ENCODE measurements at regions not wholly inside any gene's neighbourhood (a gene's known extent, or its start where the extent isn't known, plus 50 kb on each side); places are given as distances from the start of the nearest gene placed in this dataset.

DNA sequence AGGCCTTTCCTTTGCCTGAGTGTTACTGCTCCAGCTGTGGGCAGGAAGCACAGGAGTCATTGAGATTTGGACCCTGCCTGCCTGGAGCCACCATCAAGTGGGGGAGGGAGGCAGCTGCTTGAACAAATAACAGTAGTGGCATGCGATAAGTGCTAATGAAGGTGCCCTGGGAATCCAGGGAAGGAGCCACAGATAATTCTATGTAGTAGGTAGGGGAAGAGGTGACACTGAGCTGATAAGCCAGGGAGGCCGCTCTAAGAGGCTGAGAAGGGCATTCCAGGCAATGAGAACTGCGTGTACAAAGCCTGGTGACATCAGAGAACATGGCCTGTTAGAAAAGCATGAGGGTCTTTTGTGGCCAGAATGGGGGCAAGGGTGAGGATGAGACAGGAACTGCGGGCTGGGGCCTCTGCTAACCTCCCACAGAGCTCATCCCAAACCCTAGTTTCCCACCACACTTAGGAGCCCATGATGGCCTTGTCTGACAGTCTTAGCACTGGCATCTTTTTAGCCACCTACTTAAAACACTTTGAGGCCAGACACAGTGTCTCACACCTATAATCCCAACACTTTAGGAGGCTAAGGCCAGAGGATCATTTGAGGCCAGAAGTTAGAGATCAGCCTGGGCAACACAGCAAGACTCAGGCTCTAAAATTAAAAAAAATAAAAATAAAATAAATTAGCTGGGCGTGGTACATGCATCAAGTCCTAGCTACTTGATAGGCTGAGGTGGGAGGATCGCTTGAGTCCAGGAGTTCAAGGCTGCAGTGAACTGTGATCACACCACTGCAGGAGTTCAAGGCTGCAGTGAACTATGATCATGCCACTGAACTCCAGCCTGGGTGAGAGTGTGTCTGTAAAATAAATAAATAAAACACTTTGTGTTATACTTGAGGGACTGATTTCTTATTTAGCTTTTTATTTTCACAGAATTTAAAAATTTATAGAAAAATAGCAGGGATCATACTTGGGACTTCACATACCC, 58.9 kb downstream of the TET3 start:
- DNase-seq (ENCODE audit: low read depth in 2 of 2), result no peak
- TF ChIP-seq, protein P1, sequence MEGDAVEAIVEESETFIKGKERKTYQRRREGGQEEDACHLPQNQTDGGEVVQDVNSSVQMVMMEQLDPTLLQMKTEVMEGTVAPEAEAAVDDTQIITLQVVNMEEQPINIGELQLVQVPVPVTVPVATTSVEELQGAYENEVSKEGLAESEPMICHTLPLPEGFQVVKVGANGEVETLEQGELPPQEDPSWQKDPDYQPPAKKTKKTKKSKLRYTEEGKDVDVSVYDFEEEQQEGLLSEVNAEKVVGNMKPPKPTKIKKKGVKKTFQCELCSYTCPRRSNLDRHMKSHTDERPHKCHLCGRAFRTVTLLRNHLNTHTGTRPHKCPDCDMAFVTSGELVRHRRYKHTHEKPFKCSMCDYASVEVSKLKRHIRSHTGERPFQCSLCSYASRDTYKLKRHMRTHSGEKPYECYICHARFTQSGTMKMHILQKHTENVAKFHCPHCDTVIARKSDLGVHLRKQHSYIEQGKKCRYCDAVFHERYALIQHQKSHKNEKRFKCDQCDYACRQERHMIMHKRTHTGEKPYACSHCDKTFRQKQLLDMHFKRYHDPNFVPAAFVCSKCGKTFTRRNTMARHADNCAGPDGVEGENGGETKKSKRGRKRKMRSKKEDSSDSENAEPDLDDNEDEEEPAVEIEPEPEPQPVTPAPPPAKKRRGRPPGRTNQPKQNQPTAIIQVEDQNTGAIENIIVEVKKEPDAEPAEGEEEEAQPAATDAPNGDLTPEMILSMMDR (IDR thresholded peaks at IDR 0.05; ENCODE audit: low read depth, low read length), result no peak

DNA sequence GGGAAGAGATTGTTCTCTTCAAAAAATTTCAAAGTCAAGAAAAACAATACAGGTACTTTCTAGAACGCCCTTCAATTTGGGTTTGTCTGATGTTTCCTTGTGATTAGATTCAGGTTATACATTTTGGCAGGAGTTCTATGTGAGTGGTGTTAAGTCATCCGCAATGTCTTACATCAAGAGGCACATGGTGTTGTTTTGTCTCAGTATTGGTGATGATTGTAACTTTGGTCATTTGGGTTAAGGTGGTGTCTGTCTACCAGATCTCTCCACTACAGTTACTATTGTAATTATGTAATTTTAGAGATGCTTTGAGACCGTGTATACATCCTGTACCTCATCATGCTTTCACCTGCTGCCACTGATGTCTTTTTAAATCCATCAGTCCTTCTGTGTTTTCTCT, 60.3 kb downstream of the TET3 start:
- no peak for DNase-seq (ENCODE audit: low read depth in 2 of 2)
- TF ChIP-seq, protein P1 (IDR thresholded peaks at IDR 0.05; ENCODE audit: low read depth, low read length), result no peak
- H3K4me3 ChIP-seq (replicated peaks in 1 of 2; ENCODE audit: low read depth in 2 of 2, low read length in 2 of 2), result no peak overlapping the region

More for the DNA sequence above, 58.9 kb downstream of the TET3 start:
- H3K4me3 ChIP-seq (replicated peaks in 1 of 2; ENCODE audit: low read depth in 2 of 2, low read length in 2 of 2), result no peak overlapping the region

DNA sequence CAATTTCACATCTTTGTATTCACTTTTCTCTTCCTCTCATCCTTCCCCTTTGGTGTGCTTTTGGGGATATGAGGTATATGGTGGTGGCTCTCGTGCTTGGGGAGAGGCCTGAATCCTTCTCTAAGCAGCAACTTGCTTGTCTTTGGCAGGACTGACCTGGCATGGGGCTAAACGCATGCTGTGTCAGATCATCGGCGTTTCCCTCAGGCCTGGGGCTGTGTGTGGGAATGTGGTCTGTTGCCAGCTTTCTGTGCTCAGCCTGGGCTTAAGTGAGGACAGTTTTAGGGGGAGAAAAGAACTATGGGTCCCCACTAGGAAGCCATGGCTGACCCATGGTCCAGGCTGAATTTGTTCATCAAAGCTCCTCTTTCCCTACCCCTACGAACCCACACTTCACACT, 60.7 kb downstream of the TET3 start:
- peak; percentile 24 to 48 for DNase-seq (ENCODE audit: low read depth in 2 of 2)
- TF ChIP-seq, protein P1 (IDR thresholded peaks at IDR 0.05; ENCODE audit: low read depth, low read length), result no peak
- no peak overlapping the region for H3K4me3 ChIP-seq (replicated peaks in 1 of 2; ENCODE audit: low read depth in 2 of 2, low read length in 2 of 2)

DNA sequence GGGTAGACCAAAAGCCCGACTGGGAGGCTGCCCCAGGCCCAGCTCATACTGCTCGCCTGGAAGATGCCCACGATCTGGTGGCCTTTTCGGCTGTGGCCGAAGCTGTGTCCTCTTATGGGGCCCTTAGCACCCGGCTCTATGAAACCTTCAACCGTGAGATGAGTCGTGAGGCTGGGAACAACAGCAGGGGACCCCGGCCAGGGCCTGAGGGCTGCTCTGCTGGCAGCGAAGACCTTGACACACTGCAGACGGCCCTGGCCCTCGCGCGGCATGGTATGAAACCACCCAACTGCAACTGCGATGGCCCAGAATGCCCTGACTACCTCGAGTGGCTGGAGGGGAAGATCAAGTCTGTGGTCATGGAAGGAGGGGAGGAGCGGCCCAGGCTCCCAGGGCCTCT, 61.7 kb downstream of the TET3 start:
- DNase-seq (ENCODE audit: low read depth in 2 of 2), result no peak
- TF ChIP-seq, protein P1 (IDR thresholded peaks at IDR 0.05; ENCODE audit: low read depth, low read length), result no peak
- no peak overlapping the region for H3K4me3 ChIP-seq (replicated peaks in 1 of 2; ENCODE audit: low read depth in 2 of 2, low read length in 2 of 2)

DNA sequence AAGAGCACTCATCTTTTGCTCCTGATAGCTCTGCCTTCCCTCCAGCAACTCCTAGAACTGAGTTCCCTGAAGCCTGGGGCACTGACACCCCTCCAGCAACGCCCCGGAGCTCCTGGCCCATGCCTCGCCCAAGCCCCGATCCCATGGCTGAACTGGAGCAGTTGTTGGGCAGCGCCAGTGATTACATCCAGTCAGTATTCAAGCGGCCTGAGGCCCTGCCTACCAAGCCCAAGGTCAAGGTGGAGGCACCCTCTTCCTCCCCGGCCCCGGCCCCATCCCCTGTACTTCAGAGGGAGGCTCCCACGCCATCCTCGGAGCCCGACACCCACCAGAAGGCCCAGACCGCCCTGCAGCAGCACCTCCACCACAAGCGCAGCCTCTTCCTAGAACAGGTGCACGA, 62.4 kb downstream of the TET3 start:
- TF ChIP-seq, protein P1 (IDR thresholded peaks at IDR 0.05; ENCODE audit: low read depth, low read length), result no peak
- H3K4me3 ChIP-seq (replicated peaks in 1 of 2; ENCODE audit: low read depth in 2 of 2, low read length in 2 of 2), result no peak overlapping the region
- DNase-seq (ENCODE audit: low read depth in 2 of 2), result no peak

DNA sequence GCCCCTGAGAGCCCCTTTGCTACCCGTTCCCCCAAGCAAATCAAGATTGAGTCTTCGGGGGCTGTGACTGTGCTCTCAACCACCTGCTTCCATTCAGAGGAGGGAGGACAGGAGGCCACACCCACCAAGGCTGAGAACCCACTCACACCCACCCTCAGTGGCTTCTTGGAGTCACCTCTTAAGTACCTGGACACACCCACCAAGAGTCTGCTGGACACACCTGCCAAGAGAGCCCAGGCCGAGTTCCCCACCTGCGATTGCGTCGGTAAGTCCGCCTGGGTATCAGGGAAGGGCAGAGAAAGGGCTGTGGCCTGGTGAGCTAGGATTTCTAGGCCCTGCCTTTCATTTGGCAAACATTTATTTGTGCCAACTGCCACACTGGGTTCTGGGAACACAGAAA, 63.4 kb downstream of the TET3 start:
- H3K4me3 ChIP-seq (replicated peaks in 1 of 2; ENCODE audit: low read depth in 2 of 2, low read length in 2 of 2), result no peak overlapping the region
- no peak for DNase-seq (ENCODE audit: low read depth in 2 of 2)
- TF ChIP-seq, protein P1 (IDR thresholded peaks at IDR 0.05; ENCODE audit: low read depth, low read length), result no peak
